GM12878 (cell line): ENCODE measurements at regions not wholly inside any gene's neighbourhood (a gene's known extent, or its start where the extent isn't known, plus 50 kb on each side); places are given as distances from the start of the nearest gene placed in this dataset.

ENCODE experiments used
- ATAC-seq: fragments of 200-7000 bp; cut with Tn5 transposase; 3 replicates; pipeline ENCODE4 v1.9.1; 2020; ENCODE audit warnings: mild to moderate bottlenecking, moderate library complexity
- BruUV-seq: library from RNA; stranded (reverse); fragments of 400-500 nt; replicated peaks from 2 replicates; lab custom pipeline; 2021; lab: Mats Ljungman, UMichigan
- CTCF ChIA-PET: fragments of 300-600 bp; sonication (Branson Sonifier 250); formaldehyde crosslinking; extraction: SDS; loops from one replicate; lab custom pipeline; 2021; ENCODE audit warnings: inconsistent platforms; lab: Yijun Ruan, JAX
- POLR2A ChIA-PET: fragments of 350-600 bp; formaldehyde crosslinking; extraction: SDS; loops from one replicate; lab custom pipeline; 2021; ENCODE audit warnings: inconsistent platforms; lab: Charles Lee
- RAD21 ChIA-PET: fragments of 300-600 bp; sonication (Branson Sonifier 250); formaldehyde crosslinking; loops from one replicate; lab custom pipeline; 2023; ENCODE audit warnings: antibody characterized with exemption; ENCODE audit not compliant: unreplicated experiment; lab: Charles Lee
- SMC1A ChIA-PET: fragments of 300-600 bp; sonication (Branson Sonifier 250); formaldehyde crosslinking; loops from one replicate; lab custom pipeline; 2023; ENCODE audit not compliant: unreplicated experiment, uncharacterized antibody; lab: Charles Lee
- DNase-seq: peaks from one replicate; pipeline ENCODE4 v3.0.0-alpha.2; 2011; ENCODE audit warnings: low read depth, low spot score
- FAIRE-seq: peaks from 3 replicates; lab custom pipeline; 2011; peaks lifted over from hg19 to GRCh38; lab: Jason Lieb, UNC
- H2AFZ ChIP-seq: 2 replicates; pipeline ENCODE4 v1.6.0; 2011; ENCODE audit warnings: low read depth, low read length, control low read depth; ENCODE audit not compliant: control insufficient read depth
- H3K27ac ChIP-seq: 2 replicates; pipeline ENCODE4 v1.5.1; 2011; ENCODE audit warnings: control low read depth; ENCODE audit not compliant: control insufficient read depth, insufficient read depth
- H3K27me3 ChIP-seq, 2 experiments: replicated peaks in 1 of 2; 2 replicates each; pipeline versions ENCODE4 v1.6.0 to v1.6.1; 2011; ENCODE audit warnings: low read length in 1 of 2; ENCODE audit not compliant: control insufficient read depth in 2 of 2, insufficient read depth in 2 of 2
- H3K36me3 ChIP-seq, 2 experiments: 2 replicates each; pipeline ENCODE4 v1.5.1; 2011; ENCODE audit warnings: low read length in 1 of 2; ENCODE audit not compliant: control insufficient read depth in 2 of 2, insufficient read depth in 2 of 2
- H3K4me1 ChIP-seq: 2 replicates; pipeline ENCODE4 v1.6.1; 2011; ENCODE audit warnings: mild to moderate bottlenecking, low read length, moderate library complexity, mixed read lengths; ENCODE audit not compliant: control insufficient read depth, insufficient read depth
- H3K4me2 ChIP-seq: 2 replicates; pipeline ENCODE4 v1.6.0; 2011; ENCODE audit warnings: control low read depth; ENCODE audit not compliant: control insufficient read depth, insufficient read depth
- H3K4me3 ChIP-seq: fragments of 200-600 bp; sonication (generic); 2 replicates; pipeline ENCODE4 v1.5.1; 2016
- H3K79me2 ChIP-seq: 2 replicates; pipeline ENCODE4 v1.6.0; 2011; ENCODE audit warnings: low read length; ENCODE audit not compliant: control insufficient read depth, insufficient read depth
- H3K9ac ChIP-seq: 2 replicates; pipeline ENCODE4 v1.8.0; 2011; ENCODE audit warnings: low read length, control low read depth, mixed read lengths; ENCODE audit not compliant: control insufficient read depth, insufficient read depth
- H3K9me3 ChIP-seq: replicated peaks from 3 replicates; pipeline ENCODE4 v1.5.1; 2011; ENCODE audit warnings: mild to moderate bottlenecking, low read length; ENCODE audit not compliant: control insufficient read depth, insufficient read depth
- H4K20me1 ChIP-seq: 2 replicates; pipeline ENCODE4 v1.6.0; 2011; ENCODE audit not compliant: control insufficient read depth, insufficient read depth
- BCL11A ChIP-seq: IDR thresholded peaks from 2 replicates; pipeline ENCODE4 v1.6.1; 2011; ENCODE audit warnings: low read depth, low read length
- CBX5 ChIP-seq: sonication (generic); IDR thresholded peaks from 2 replicates; pipeline ENCODE4 v1.6.1; 2016; ENCODE audit warnings: low read depth, moderate library complexity, mild to moderate bottlenecking, inconsistent platforms
- CHD1 ChIP-seq: IDR thresholded peaks from 2 replicates; pipeline ENCODE4 v1.6.1; 2012; ENCODE audit warnings: low read depth, low read length, improper control_type of control experiment
- CREM ChIP-seq: IDR thresholded peaks from 2 replicates; pipeline ENCODE4 v1.6.1; 2014; ENCODE audit warnings: antibody characterized with exemption, low read depth
- FOXM1 ChIP-seq: IDR thresholded peaks from 2 replicates; pipeline ENCODE4 v1.6.1; 2012; ENCODE audit warnings: low read depth, mild to moderate bottlenecking, inconsistent platforms, low read length, moderate library complexity
- GATAD2B ChIP-seq: fragments of 450-650 bp; conservative IDR thresholded peaks from 2 replicates; pipeline ENCODE4 v1.6.1; 2017; ENCODE audit warnings: low read depth, mild to moderate bottlenecking, moderate library complexity
- IRF4 ChIP-seq: IDR thresholded peaks from 2 replicates; pipeline ENCODE4 v1.6.1; 2011; ENCODE audit warnings: low read depth, low read length
- KDM1A ChIP-seq: fragments of 200-600 bp; sonication (generic); IDR thresholded peaks from 2 replicates; pipeline ENCODE4 v1.6.1; 2016; ENCODE audit warnings: borderline replicate concordance
- NR2C2 ChIP-seq: IDR thresholded peaks from 2 replicates; pipeline ENCODE4 v1.6.1; 2011; ENCODE audit warnings: borderline replicate concordance, low read depth; ENCODE audit not compliant: control insufficient read depth, insufficient read length
- POU2F2 ChIP-seq: IDR thresholded peaks from 3 replicates; pipeline ENCODE4 v1.6.1; 2011; ENCODE audit warnings: low read depth, mild to moderate bottlenecking, low read length, borderline replicate concordance
- SIX5 ChIP-seq: IDR thresholded peaks from 2 replicates; pipeline ENCODE4 v1.6.1; 2011; ENCODE audit warnings: mild to moderate bottlenecking, low read depth, low read length, moderate library complexity; ENCODE audit not compliant: severe bottlenecking
- TAF1 ChIP-seq: IDR thresholded peaks from 2 replicates; pipeline ENCODE4 v1.6.1; 2011; ENCODE audit warnings: mild to moderate bottlenecking, low read depth, low read length, borderline replicate concordance
- ZNF207 ChIP-seq: fragments of 450-650 bp; IDR thresholded peaks from 2 replicates; pipeline ENCODE4 v1.6.1; 2014; ENCODE audit warnings: antibody characterized with exemption, mild to moderate bottlenecking, borderline replicate concordance
- ZZZ3 ChIP-seq: IDR thresholded peaks from 2 replicates; pipeline ENCODE4 v1.6.1; 2011; ENCODE audit warnings: low read depth; ENCODE audit not compliant: control insufficient read depth, insufficient read length
- WGBS: methylation state at CpG from one replicate; pipeline ENCODE4 v1.1.6; 2016; ENCODE audit warnings: low lambda C conversion rate; ENCODE audit not compliant: insufficient replicate concordance, insufficient coverage; ENCODE audit errors: missing lambda C conversion rate; 5-methylcytosine and 5-hydroxymethylcytosine counted together
- in situ Hi-C: fragments of 300-500 bp; cut with MboI; formaldehyde crosslinking; loops from 9 replicates; pipeline ENCODE4 v1.14.3; 2018; ENCODE audit warnings: mixed read lengths
- intact Hi-C: fragments of 100-400 bp; cut with micrococcal nuclease; formaldehyde crosslinking; loops from one replicate; pipeline ENCODE4 v1.14.2; 2022; ENCODE audit not compliant: unreplicated experiment
- TF ChIP-seq, protein P1 (sequence below): fragments of 450-650 bp; IDR thresholded peaks from 2 replicates; pipeline ENCODE4 v1.6.1; 2017; ENCODE audit warnings: borderline replicate concordance

GRCh38 chr17:79269620-79270019, 195.0 kb downstream of the ENGASE start:
- ChIA-PET POLR2A (no interaction called here), RAD21 (no interaction called here), SMC1A (no interaction called here), CTCF (no interaction called here)
- 0% methylated on average over 5 of the region's 5 CpGs for WGBS
- FAIRE-seq, result no peak
- ATAC-seq, result no peak
- no peaks in the 10 kb centered on the region for H3K36me3 ChIP-seq
- DNase-seq, result no peak
- H3K9me3 ChIP-seq, result no peaks in the 10 kb centered on the region
- BruUV-seq, result no TSS peak
- TF ChIP-seq SIX5 (no peak), FOXM1 (no peak), CREM (no peak), GATAD2B (no peak), CHD1 (no peak), BCL11A (no peak), NR2C2 (no peak), ZNF207 (no peak), CBX5 (no peak), POU2F2 (no peak), TAF1 (no peak), ZZZ3 (no peak), KDM1A (no peak), IRF4 (no peak)
- TF ChIP-seq, protein P1, sequence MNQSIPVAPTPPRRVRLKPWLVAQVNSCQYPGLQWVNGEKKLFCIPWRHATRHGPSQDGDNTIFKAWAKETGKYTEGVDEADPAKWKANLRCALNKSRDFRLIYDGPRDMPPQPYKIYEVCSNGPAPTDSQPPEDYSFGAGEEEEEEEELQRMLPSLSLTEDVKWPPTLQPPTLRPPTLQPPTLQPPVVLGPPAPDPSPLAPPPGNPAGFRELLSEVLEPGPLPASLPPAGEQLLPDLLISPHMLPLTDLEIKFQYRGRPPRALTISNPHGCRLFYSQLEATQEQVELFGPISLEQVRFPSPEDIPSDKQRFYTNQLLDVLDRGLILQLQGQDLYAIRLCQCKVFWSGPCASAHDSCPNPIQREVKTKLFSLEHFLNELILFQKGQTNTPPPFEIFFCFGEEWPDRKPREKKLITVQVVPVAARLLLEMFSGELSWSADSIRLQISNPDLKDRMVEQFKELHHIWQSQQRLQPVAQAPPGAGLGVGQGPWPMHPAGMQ, result no peak
- no peak overlapping the region for H3K9ac ChIP-seq
- no peaks in the 10 kb centered on the region for H3K79me2 ChIP-seq
- no peaks in the 10 kb centered on the region for H3K4me1 ChIP-seq
- H3K27me3 ChIP-seq, result peaks cover 0 to 7% of the 10 kb centered on the region in 2 experiments; a peak in 2 of 4 replicates
- intact Hi-C loops, result no loop called here
- no peaks in the 10 kb centered on the region for H4K20me1 ChIP-seq
- H3K4me2 ChIP-seq, result no peak overlapping the region
- no peak overlapping the region for H3K4me3 ChIP-seq
- H2AFZ ChIP-seq, result no peak overlapping the region
- H3K27ac ChIP-seq, result no peak overlapping the region
- in situ Hi-C loops, result no loop called here
